ENCODE measurements at regions not wholly inside any gene's neighbourhood (a gene's known extent, or its start where the extent isn't known, plus 50 kb on each side); places are given as distances from the start of the nearest gene placed in this dataset.
A peak's percentile ranks its signal among the peaks of the same experiment; 100 is the strongest.

- Histone ChIP-seq H2AFZ (ENCODE audit: low read length) (no peak overlapping the region), H3K79me2 (ENCODE audit: low read length) (no peaks in the 10 kb centered on the region), H3K9me3 (ENCODE audit: low read length) (no peaks in the 10 kb centered on the region), H3K4me1 (ENCODE audit: insufficient read depth, low read length) (no peaks in the 10 kb centered on the region; the same call in 1 of the 2 replicates), H3K36me3 (ENCODE audit: low read depth, low read length) (no peaks in the 10 kb centered on the region), H4K20me1 (ENCODE audit: low read length) (no peaks in the 10 kb centered on the region), H3K9me2 (replicated peaks; ENCODE audit: low read length) (no peaks in the 10 kb centered on the region), H3F3A (ENCODE audit: low read length, unreplicated experiment) (no peaks in the 10 kb centered on the region), H3K27ac (ENCODE audit: low read length) (peak overlapping the region; percentile 40), H3K9ac (ENCODE audit: low read length) (no peak overlapping the region), H3K4me2 (ENCODE audit: low read length) (no peak overlapping the region), H3K27me3 (ENCODE audit: low read length) (no peaks in the 10 kb centered on the region), H3K4me3 (ENCODE audit: low read length) (no peak overlapping the region)
- BruUV-seq (replicated peaks), result no TSS peak
- DNase-seq (peak; percentile 67), ATAC-seq (peak; percentile 94)
- ChIA-PET CTCF (no interaction called here), POLR2A (ENCODE audit: unreplicated experiment) (interaction anchor here (0.5 kb wide), 1 partner anchor 1053 kb away, joined by 4 read pairs; no protein-coding TSS in a partner anchor)
- intact Hi-C loops (cut with micrococcal nuclease), result no loop called here
- TF ChIP-seq EZH2 (IDR thresholded peaks at IDR 0.05; ENCODE audit: low read length, unreplicated experiment), result no peak
- TF ChIP-seq CTCF (conservative IDR thresholded peaks at IDR 0.05; ENCODE audit: low read depth, low read length), result no peak
- no peak for TF ChIP-seq EZH2phosphoT487 (IDR thresholded peaks at IDR 0.05; ENCODE audit: borderline replicate concordance, low read length)
These were observed 2614.2 kb downstream of the PCDH7 start for GRCh38 chr4:33334416-33334815.

- POLR2A ChIA-PET (ENCODE audit: unreplicated experiment), result no interaction called here
- H3K4me2 ChIP-seq (ENCODE audit: low read length), result no peak overlapping the region
- H3K9ac ChIP-seq (ENCODE audit: low read length), result no peak overlapping the region
- no peaks in the 10 kb centered on the region for H3K27me3 ChIP-seq (ENCODE audit: low read length)
- BruUV-seq (replicated peaks), result no TSS peak
- H3K9me2 ChIP-seq (replicated peaks; ENCODE audit: low read length), result no peaks in the 10 kb centered on the region
- no peaks in the 10 kb centered on the region for H3K36me3 ChIP-seq (ENCODE audit: low read depth, low read length)
- CTCF ChIA-PET, result no interaction called here
- no peaks in the 10 kb centered on the region for H3K9me3 ChIP-seq (ENCODE audit: low read length)
- no peaks in the 10 kb centered on the region for H3F3A ChIP-seq (ENCODE audit: low read length, unreplicated experiment)
- no peak overlapping the region for H3K27ac ChIP-seq (ENCODE audit: low read length)
- no peak for ATAC-seq
- TF ChIP-seq CTCF (conservative IDR thresholded peaks at IDR 0.05; ENCODE audit: low read depth, low read length) (no peak), EZH2phosphoT487 (IDR thresholded peaks at IDR 0.05; ENCODE audit: borderline replicate concordance, low read length) (no peak), EZH2 (IDR thresholded peaks at IDR 0.05; ENCODE audit: low read length, unreplicated experiment) (no peak)
- intact Hi-C loops (cut with micrococcal nuclease), result no loop called here
- H4K20me1 ChIP-seq (ENCODE audit: low read length), result no peaks in the 10 kb centered on the region
- DNase-seq, result no peak
- no peak overlapping the region for H3K4me3 ChIP-seq (ENCODE audit: low read length)
- H3K79me2 ChIP-seq (ENCODE audit: low read length), result no peaks in the 10 kb centered on the region
- no peak overlapping the region for H2AFZ ChIP-seq (ENCODE audit: low read length)
- no peaks in the 10 kb centered on the region; the same call in 1 of the 2 replicates for H3K4me1 ChIP-seq (ENCODE audit: insufficient read depth, low read length)
These were observed 2619.6 kb downstream of the PCDH7 start for GRCh38 chr4:33339762-33340161.

GRCh38 chr4:33340168-33340567 is 2620.0 kb downstream of the PCDH7 start:
- intact Hi-C loops (cut with micrococcal nuclease), result no loop called here
- Histone ChIP-seq H3K27me3 (ENCODE audit: low read length) (no peaks in the 10 kb centered on the region), H3K79me2 (ENCODE audit: low read length) (no peaks in the 10 kb centered on the region), H3K27ac (ENCODE audit: low read length) (no peak overlapping the region), H3F3A (ENCODE audit: low read length, unreplicated experiment) (no peaks in the 10 kb centered on the region), H3K9me3 (ENCODE audit: low read length) (no peaks in the 10 kb centered on the region), H3K4me3 (ENCODE audit: low read length) (no peak overlapping the region), H3K9ac (ENCODE audit: low read length) (no peak overlapping the region), H2AFZ (ENCODE audit: low read length) (no peak overlapping the region), H3K9me2 (replicated peaks; ENCODE audit: low read length) (no peaks in the 10 kb centered on the region), H3K36me3 (ENCODE audit: low read depth, low read length) (no peaks in the 10 kb centered on the region), H3K4me1 (ENCODE audit: insufficient read depth, low read length) (no peaks in the 10 kb centered on the region), H3K4me2 (ENCODE audit: low read length) (no peak overlapping the region), H4K20me1 (ENCODE audit: low read length) (no peaks in the 10 kb centered on the region)
- TF ChIP-seq EZH2 (IDR thresholded peaks at IDR 0.05; ENCODE audit: low read length, unreplicated experiment) (no peak), EZH2phosphoT487 (IDR thresholded peaks at IDR 0.05; ENCODE audit: borderline replicate concordance, low read length) (no peak), CTCF (conservative IDR thresholded peaks at IDR 0.05; ENCODE audit: low read depth, low read length) (no peak)
- no peak for ATAC-seq
- CTCF ChIA-PET, result no interaction called here
- peak; percentile 12 for DNase-seq
- no TSS peak for BruUV-seq (replicated peaks)
- POLR2A ChIA-PET (ENCODE audit: unreplicated experiment), result no interaction called here
